ENCODE measurements at regions not wholly inside any gene's neighbourhood (a gene's known extent, or its start where the extent isn't known, plus 50 kb on each side); places are given as distances from the start of the nearest gene placed in this dataset.

- DNase-seq = no peak
- in situ Hi-C loops (cut with MboI; ENCODE audit: low sequenced_read_pairs in 4 of 4) (no loop called here), intact Hi-C loops (cut with DNase I; ENCODE audit: low total_unique reads) (no loop called here)
- Histone ChIP-seq H3K4me1 (no peaks in the 10 kb centered on the region), H3K36me3 (no peaks in the 10 kb centered on the region), H3K4me3 (no peak overlapping the region), H3K27me3 (no peaks in the 10 kb centered on the region), H3K27ac (no peak overlapping the region), H3K9me3 (no peaks in the 10 kb centered on the region)
- ATAC-seq = no peak
- TF ChIP-seq POLR2A (IDR thresholded peaks at IDR 0.05) = no peak
- TF ChIP-seq CTCF (IDR thresholded peaks at IDR 0.05 in 4 of 5, conservative IDR thresholded peaks at IDR 0.05 in 1 of 5) = no peak
These were observed 82.6 kb upstream of the GLI3 start for GRCh38 chr7:42319631-42320030.

GRCh38 chr7:42315631-42316030, 78.6 kb upstream of the GLI3 start:
- no peak overlapping the region for H3K4me3 ChIP-seq
- ATAC-seq (no peak), DNase-seq (no peak)
- intact Hi-C loops (cut with DNase I; ENCODE audit: low total_unique reads) (no loop called here), in situ Hi-C loops (cut with MboI; ENCODE audit: low sequenced_read_pairs in 4 of 4) (no loop called here)
- no peaks in the 10 kb centered on the region for H3K36me3 ChIP-seq
- H3K9me3 ChIP-seq = no peaks in the 10 kb centered on the region
- H3K27ac ChIP-seq = no peak overlapping the region
- H3K27me3 ChIP-seq = no peaks in the 10 kb centered on the region
- TF ChIP-seq POLR2A (IDR thresholded peaks at IDR 0.05) (no peak), CTCF (IDR thresholded peaks at IDR 0.05 in 4 of 5, conservative IDR thresholded peaks at IDR 0.05 in 1 of 5) (no peak)
- no peaks in the 10 kb centered on the region for H3K4me1 ChIP-seq

GRCh38 chr7:42315103-42315502, 78.1 kb upstream of the GLI3 start:
- TF ChIP-seq POLR2A (IDR thresholded peaks at IDR 0.05) (no peak), CTCF (IDR thresholded peaks at IDR 0.05 in 4 of 5, conservative IDR thresholded peaks at IDR 0.05 in 1 of 5) (no peak)
- Histone ChIP-seq H3K27me3 (no peaks in the 10 kb centered on the region), H3K36me3 (no peaks in the 10 kb centered on the region), H3K4me1 (no peaks in the 10 kb centered on the region), H3K4me3 (no peak overlapping the region), H3K27ac (no peak overlapping the region), H3K9me3 (no peaks in the 10 kb centered on the region)
- in situ Hi-C loops (cut with MboI; ENCODE audit: low sequenced_read_pairs in 4 of 4) (no loop called here), intact Hi-C loops (cut with DNase I; ENCODE audit: low total_unique reads) (no loop called here)
- no peak for ATAC-seq
- DNase-seq = no peak

GRCh38 chr7:42314696-42315095, 77.7 kb upstream of the GLI3 start:
- intact Hi-C loops (cut with DNase I; ENCODE audit: low total_unique reads) (no loop called here), in situ Hi-C loops (cut with MboI; ENCODE audit: low sequenced_read_pairs in 4 of 4) (no loop called here)
- H3K9me3 ChIP-seq = no peaks in the 10 kb centered on the region
- no peak for DNase-seq
- ATAC-seq = no peak
- TF ChIP-seq CTCF (IDR thresholded peaks at IDR 0.05 in 4 of 5, conservative IDR thresholded peaks at IDR 0.05 in 1 of 5) (no peak), POLR2A (IDR thresholded peaks at IDR 0.05) (no peak)
- H3K27ac ChIP-seq = no peak overlapping the region
- H3K27me3 ChIP-seq = no peaks in the 10 kb centered on the region
- H3K4me1 ChIP-seq = no peaks in the 10 kb centered on the region
- H3K36me3 ChIP-seq = no peaks in the 10 kb centered on the region
- H3K4me3 ChIP-seq = no peak overlapping the region

- no peak for DNase-seq
- no peaks in the 10 kb centered on the region for H3K36me3 ChIP-seq
- H3K4me3 ChIP-seq = no peak overlapping the region
- H3K27me3 ChIP-seq = no peaks in the 10 kb centered on the region
- TF ChIP-seq POLR2A (IDR thresholded peaks at IDR 0.05) = no peak
- no peak for TF ChIP-seq CTCF (IDR thresholded peaks at IDR 0.05 in 4 of 5, conservative IDR thresholded peaks at IDR 0.05 in 1 of 5)
- ATAC-seq = no peak
- H3K27ac ChIP-seq = no peak overlapping the region
- no peaks in the 10 kb centered on the region for H3K9me3 ChIP-seq
- H3K4me1 ChIP-seq = no peaks in the 10 kb centered on the region
- intact Hi-C loops (cut with DNase I; ENCODE audit: low total_unique reads) = no loop called here
- in situ Hi-C loops (cut with MboI; ENCODE audit: low sequenced_read_pairs in 4 of 4) = no loop called here
These were observed 74.2 kb upstream of the GLI3 start for GRCh38 chr7:42311195-42311594.

All from gastrocnemius medialis (tissue), 4 donors.